Activated T-cell treated with anti-CD3 and anti-CD28 coated beads, Interleukin-2, amount 50 U/mL, for 72 hours (primary cell): ENCODE measurements at regions not wholly inside any gene's neighbourhood (a gene's known extent, or its start where the extent isn't known, plus 50 kb on each side); places are given as distances from the start of the nearest gene placed in this dataset.

ENCODE experiments used
- ATAC-seq, 2 donors: fragments of 150-1000 bp; cut with Tn5 transposase; replicated peaks in 1 of 2; 2 replicates each; pipeline ENCODE4 v1.10.0; 2021; ENCODE audit warnings: moderate library complexity in 2 of 2, mild to moderate bottlenecking in 1 of 2
- DNase-seq, 2 donors: peaks; one replicate each; pipeline ENCODE4 v3.0.0; 2021 to 2022; ENCODE audit warnings: mixed read lengths in 1 of 2
- H3K27ac Mint-ChIP-seq: one replicate; pipeline ENCODE4 v1.8.0; 2022; ENCODE audit warnings: mild to moderate bottlenecking, moderate library complexity, mixed read lengths
- H3K27me3 Mint-ChIP-seq: one replicate; pipeline ENCODE4 v1.8.0; 2022; ENCODE audit warnings: low read depth, mixed read lengths
- H3K36me3 Mint-ChIP-seq, 2 donors: one replicate each; pipeline ENCODE4 v1.8.0; 2022; ENCODE audit warnings: mixed read lengths in 2 of 2, mild to moderate bottlenecking in 1 of 2; ENCODE audit not compliant: insufficient read depth in 2 of 2
- H3K4me1 Mint-ChIP-seq: one replicate; pipeline ENCODE4 v1.8.0; 2022; ENCODE audit warnings: low read depth, mixed read lengths
- H3K4me3 Mint-ChIP-seq, 2 donors: one replicate each; pipeline ENCODE4 v1.8.0; 2022; ENCODE audit warnings: mild to moderate bottlenecking in 2 of 2, mixed read lengths in 2 of 2, moderate library complexity in 2 of 2
- H3K9me3 Mint-ChIP-seq, 2 donors: one replicate each; pipeline ENCODE4 v1.8.0; 2022; ENCODE audit warnings: mixed read lengths in 2 of 2

GRCh38 chr1:206415942-206416341, 54.3 kb upstream of the IKBKE start:
- no peaks in the 10 kb centered on the region for H3K27me3 Mint-ChIP-seq
- no peak for ATAC-seq
- no peaks in the 10 kb centered on the region for H3K4me1 Mint-ChIP-seq
- no peaks in the 10 kb centered on the region for H3K9me3 Mint-ChIP-seq
- no peak overlapping the region for H3K4me3 Mint-ChIP-seq
- H3K36me3 Mint-ChIP-seq, result no peaks in the 10 kb centered on the region
- DNase-seq, result no peak
- no peak overlapping the region for H3K27ac Mint-ChIP-seq

DNA sequence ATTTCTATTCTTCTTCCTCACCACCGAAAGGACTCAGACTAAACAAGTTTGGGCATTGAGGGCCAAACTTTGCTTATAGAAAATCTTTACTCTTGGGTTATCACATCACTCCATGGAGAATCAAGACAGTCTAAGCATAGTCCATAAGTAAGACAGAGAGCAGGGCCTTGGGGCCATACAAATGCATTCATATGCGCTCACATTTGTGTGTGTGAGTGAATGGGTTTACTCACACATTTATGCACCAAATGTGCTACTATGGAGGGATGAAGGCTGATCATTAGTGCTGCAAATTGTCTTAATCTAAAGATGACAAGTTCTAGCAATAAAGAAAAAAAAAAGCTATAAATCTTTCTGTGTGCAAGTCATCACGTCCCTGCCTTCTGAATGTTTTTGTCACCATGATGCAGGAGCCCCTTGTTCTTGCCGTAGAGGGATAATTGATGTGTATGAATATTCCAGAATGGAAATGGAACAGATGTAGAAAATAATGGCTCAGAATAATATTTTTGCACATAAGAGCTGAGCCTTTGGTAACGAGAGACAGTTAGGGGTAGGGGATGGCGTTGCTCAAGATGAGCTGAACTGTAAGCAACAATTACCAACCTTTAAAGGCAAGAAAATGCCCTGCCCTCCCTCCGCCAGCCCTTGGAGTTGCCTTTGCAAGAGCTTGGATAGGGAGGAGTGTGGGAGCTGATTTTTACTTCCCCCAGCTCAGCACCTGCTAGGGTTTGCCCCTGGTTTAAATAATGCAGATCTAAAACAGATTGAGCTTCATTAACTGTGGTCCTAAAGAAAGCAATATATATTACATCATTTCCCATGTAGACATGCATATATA, 52.3 kb upstream of the IKBKE start:
- Mint-ChIP-seq H3K9me3 (no peaks in the 10 kb centered on the region), H3K27ac (peak overlapping the region; percentile 55), H3K4me3 (no peak overlapping the region), H3K36me3 (no peaks in the 10 kb centered on the region), H3K4me1 (no peaks in the 10 kb centered on the region), H3K27me3 (no peaks in the 10 kb centered on the region)
- ATAC-seq (no peak), DNase-seq (no peak)

GRCh38 chr1:206419250-206419649, 51.0 kb upstream of the IKBKE start:
- H3K4me1 Mint-ChIP-seq, result no peaks in the 10 kb centered on the region
- no peaks in the 10 kb centered on the region for H3K27me3 Mint-ChIP-seq
- DNase-seq, result no peak
- H3K36me3 Mint-ChIP-seq, result no peaks in the 10 kb centered on the region
- no peaks in the 10 kb centered on the region for H3K9me3 Mint-ChIP-seq
- no peak overlapping the region for H3K4me3 Mint-ChIP-seq
- H3K27ac Mint-ChIP-seq, result no peak overlapping the region
- ATAC-seq, result no peak

- no peaks in the 10 kb centered on the region for H3K9me3 Mint-ChIP-seq
- ATAC-seq (no peak), DNase-seq (no peak)
- H3K4me1 Mint-ChIP-seq, result no peaks in the 10 kb centered on the region
- no peaks in the 10 kb centered on the region for H3K36me3 Mint-ChIP-seq
- no peak overlapping the region for H3K4me3 Mint-ChIP-seq
- no peak overlapping the region for H3K27ac Mint-ChIP-seq
- H3K27me3 Mint-ChIP-seq, result no peaks in the 10 kb centered on the region
Measured at GRCh38 chr1:206419783-206420182, 50.5 kb upstream of the IKBKE start.

GRCh38 chr1:206420471-206420870, 49.8 kb upstream of the IKBKE start:
- H3K4me1 Mint-ChIP-seq, result no peaks in the 10 kb centered on the region
- no peaks in the 10 kb centered on the region for H3K9me3 Mint-ChIP-seq
- H3K27me3 Mint-ChIP-seq, result no peaks in the 10 kb centered on the region
- no peak overlapping the region for H3K27ac Mint-ChIP-seq
- DNase-seq, result no peak
- no peaks in the 10 kb centered on the region for H3K36me3 Mint-ChIP-seq
- no peak overlapping the region for H3K4me3 Mint-ChIP-seq
- ATAC-seq, result no peak
